Caco-2 (cell line): ENCODE measurements at regions not wholly inside any gene's neighbourhood (a gene's known extent, or its start where the extent isn't known, plus 50 kb on each side); places are given as distances from the start of the nearest gene placed in this dataset.

Experiments
- BruUV-seq: library from RNA; stranded (reverse); fragments of 400-500 nt; replicated peaks from 2 replicates; lab custom pipeline; 2021; lab: Mats Ljungman, UMichigan
- CTCF ChIA-PET: fragments of 300-600 bp; sonication (Branson Sonifier 250); formaldehyde crosslinking; loops from one replicate; lab custom pipeline; 2022; ENCODE audit warnings: antibody characterized with exemption; lab: Charles Lee
- POLR2A ChIA-PET: fragments of 300-600 bp; sonication (Branson Sonifier 250); formaldehyde crosslinking; loops from one replicate; lab custom pipeline; 2022; ENCODE audit warnings: antibody characterized with exemption; lab: Charles Lee
- DNase-seq, 2 experiments: peaks; one replicate each; pipeline versions ENCODE4 v3.0.0 to v3.0.0-alpha.2; 2020 to 2022
- H3K27me3 ChIP-seq: replicated peaks from 2 replicates; pipeline ENCODE4 v1.6.0; 2011; ENCODE audit warnings: low read length; ENCODE audit not compliant: control insufficient read depth, insufficient read depth
- H3K36me3 ChIP-seq: 2 replicates; pipeline ENCODE4 v1.5.1; 2011; ENCODE audit warnings: low read length; ENCODE audit not compliant: control insufficient read depth, insufficient read depth
- H3K4me1 ChIP-seq: fragments of 250-450 bp; sonication (Bioruptor Pico); 2 replicates; pipeline ENCODE4 v1.5.1; 2020; ENCODE audit warnings: mild to moderate bottlenecking
- H3K4me3 ChIP-seq: 2 replicates; pipeline ENCODE4 v1.5.1; 2011; ENCODE audit warnings: low read depth, mild to moderate bottlenecking, control low read depth, low read length
- H3K9me3 ChIP-seq: fragments of 250-450 bp; sonication (Bioruptor Pico); 2 replicates; pipeline ENCODE4 v1.5.1; 2020; ENCODE audit warnings: mild to moderate bottlenecking, moderate library complexity
- H3K27ac Mint-ChIP-seq: one replicate; pipeline ENCODE4 v1.8.0; 2022; ENCODE audit warnings: mixed read lengths; ENCODE audit not compliant: unreplicated experiment
- H3K27me3 Mint-ChIP-seq: one replicate; pipeline ENCODE4 v1.8.0; 2022; ENCODE audit warnings: mixed read lengths; ENCODE audit not compliant: insufficient read depth, unreplicated experiment
- H3K36me3 Mint-ChIP-seq: one replicate; pipeline ENCODE4 v1.8.0; 2022; ENCODE audit warnings: mild to moderate bottlenecking, mixed read lengths; ENCODE audit not compliant: insufficient read depth, unreplicated experiment
- H3K4me1 Mint-ChIP-seq: one replicate; pipeline ENCODE4 v1.8.0; 2022; ENCODE audit warnings: low read depth, mixed read lengths; ENCODE audit not compliant: unreplicated experiment
- H3K4me3 Mint-ChIP-seq: one replicate; pipeline ENCODE4 v1.8.0; 2022; ENCODE audit warnings: mild to moderate bottlenecking, moderate library complexity, mixed read lengths; ENCODE audit not compliant: unreplicated experiment
- H3K9me3 Mint-ChIP-seq: one replicate; pipeline ENCODE4 v1.8.0; 2022; ENCODE audit warnings: mixed read lengths; ENCODE audit not compliant: unreplicated experiment
- CTCF ChIP-seq, 2 experiments: fragments of 200-600 bp in 1 of 2; IDR thresholded peaks; 1 replicate in 1 of 2; 2 replicates in 1 of 2; pipeline versions ENCODE4 v1.5.1 to v1.8.0; 2011 to 2022; ENCODE audit warnings: antibody characterized with exemption in 1 of 2, control low read depth in 1 of 2, inconsistent platforms in 1 of 2, low read depth in 1 of 2, low read length in 1 of 2, mild to moderate bottlenecking in 1 of 2, moderate library complexity in 1 of 2; ENCODE audit not compliant: insufficient read depth in 1 of 2, severe bottlenecking in 1 of 2, unreplicated experiment in 1 of 2
- intact Hi-C: fragments of 100-400 bp; cut with micrococcal nuclease; formaldehyde crosslinking; loops from one replicate; pipeline ENCODE4 v1.10.0; 2022; ENCODE audit not compliant: unreplicated experiment

GRCh38 chr1:38512024-38512767 lies 347.4 kb downstream of the RRAGC start:
- ChIA-PET POLR2A (no interaction called here), CTCF (no interaction called here)
- no peaks in the 10 kb centered on the region for H3K27me3 ChIP-seq
- H3K27me3 Mint-ChIP-seq: peaks cover 13% of the 10 kb centered on the region
- no peak overlapping the region for H3K27ac Mint-ChIP-seq
- TF ChIP-seq CTCF (IDR thresholded peaks at IDR 0.05; ENCODE audit: insufficient read depth in 1 of 2, low read depth in 1 of 2, low read length in 1 of 2, severe bottlenecking in 1 of 2, unreplicated experiment in 1 of 2): no peak
- BruUV-seq: no TSS peak
- H3K9me3 ChIP-seq: no peaks in the 10 kb centered on the region
- no peaks in the 10 kb centered on the region for H3K4me1 ChIP-seq
- H3K9me3 Mint-ChIP-seq: no peaks in the 10 kb centered on the region
- no peaks in the 10 kb centered on the region for H3K4me1 Mint-ChIP-seq
- intact Hi-C loops: no loop called here
- no peaks in the 10 kb centered on the region for H3K36me3 Mint-ChIP-seq
- H3K4me3 ChIP-seq: no peak overlapping the region
- no peak for DNase-seq
- H3K36me3 ChIP-seq: no peaks in the 10 kb centered on the region
- no peak overlapping the region for H3K4me3 Mint-ChIP-seq

- POLR2A ChIA-PET: no interaction called here
- no TSS peak for BruUV-seq
- H3K4me3 ChIP-seq: no peak overlapping the region
- H3K36me3 Mint-ChIP-seq: no peaks in the 10 kb centered on the region
- no peaks in the 10 kb centered on the region for H3K9me3 ChIP-seq
- H3K4me1 ChIP-seq: no peaks in the 10 kb centered on the region
- no peaks in the 10 kb centered on the region for H3K9me3 Mint-ChIP-seq
- H3K36me3 ChIP-seq: no peaks in the 10 kb centered on the region
- no peaks in the 10 kb centered on the region for H3K27me3 ChIP-seq
- CTCF ChIA-PET: no interaction called here
- no peak overlapping the region for H3K4me3 Mint-ChIP-seq
- TF ChIP-seq CTCF (IDR thresholded peaks at IDR 0.05; ENCODE audit: insufficient read depth in 1 of 2, low read depth in 1 of 2, low read length in 1 of 2, severe bottlenecking in 1 of 2, unreplicated experiment in 1 of 2): no peak
- peaks cover 19% of the 10 kb centered on the region for H3K27me3 Mint-ChIP-seq
- intact Hi-C loops: no loop called here
- H3K27ac Mint-ChIP-seq: no peak overlapping the region
- DNase-seq: no peak
- no peaks in the 10 kb centered on the region for H3K4me1 Mint-ChIP-seq
These were observed 351.3 kb downstream of the RRAGC start for GRCh38 chr1:38508232-38508631.

- H3K4me1 ChIP-seq: no peaks in the 10 kb centered on the region
- H3K27ac Mint-ChIP-seq: no peak overlapping the region
- H3K27me3 ChIP-seq: no peaks in the 10 kb centered on the region
- H3K27me3 Mint-ChIP-seq: peaks cover 19% of the 10 kb centered on the region
- no peak overlapping the region for H3K4me3 Mint-ChIP-seq
- H3K4me3 ChIP-seq: no peak overlapping the region
- no peaks in the 10 kb centered on the region for H3K36me3 ChIP-seq
- H3K9me3 Mint-ChIP-seq: no peaks in the 10 kb centered on the region
- no peaks in the 10 kb centered on the region for H3K4me1 Mint-ChIP-seq
- CTCF ChIA-PET: no interaction called here
- no peaks in the 10 kb centered on the region for H3K9me3 ChIP-seq
- no peaks in the 10 kb centered on the region for H3K36me3 Mint-ChIP-seq
- no TSS peak for BruUV-seq
- POLR2A ChIA-PET: no interaction called here
- intact Hi-C loops: no loop called here
- no peak for DNase-seq
- no peak for TF ChIP-seq CTCF (IDR thresholded peaks at IDR 0.05; ENCODE audit: insufficient read depth in 1 of 2, low read depth in 1 of 2, low read length in 1 of 2, severe bottlenecking in 1 of 2, unreplicated experiment in 1 of 2)
These were observed 352.0 kb downstream of the RRAGC start for GRCh38 chr1:38507563-38507962.
